Left ventricle myocardium inferior (tissue), 1 donor: ENCODE measurements at regions not wholly inside any gene's neighbourhood (a gene's known extent, or its start where the extent isn't known, plus 50 kb on each side); places are given as distances from the start of the nearest gene placed in this dataset.

Experiments used
- DNase-seq: peaks from one replicate; pipeline ENCODE4 v3.0.0-alpha.2; 2020
- H3K27ac ChIP-seq: fragments of 200-600 bp; replicated peaks from 2 replicates; pipeline ENCODE4 v1.8.0; 2021
- H3K27me3 ChIP-seq: fragments of 200-600 bp; 2 replicates; pipeline ENCODE4 v1.8.0; 2021; ENCODE audit warnings: low read depth
- H3K36me3 ChIP-seq: fragments of 200-600 bp; 2 replicates; pipeline ENCODE4 v1.8.0; 2021
- H3K4me1 ChIP-seq: fragments of 200-600 bp; 2 replicates; pipeline ENCODE4 v1.8.0; 2021
- H3K4me3 ChIP-seq: fragments of 200-600 bp; 2 replicates; pipeline ENCODE4 v1.8.0; 2021; ENCODE audit warnings: mild to moderate bottlenecking, moderate library complexity
- H3K9me3 ChIP-seq: fragments of 200-600 bp; replicated peaks from 2 replicates; pipeline ENCODE4 v1.8.0; 2021
- CTCF ChIP-seq: fragments of 200-600 bp; IDR thresholded peaks from 2 replicates; pipeline ENCODE4 v1.8.0; 2021; ENCODE audit warnings: antibody characterized with exemption, mild to moderate bottlenecking, borderline replicate concordance
- intact Hi-C: fragments of 100-400 bp; cut with micrococcal nuclease; formaldehyde crosslinking; loops from one replicate; pipeline ENCODE4 v1.11.0; 2022
- donor health status: DM: no; HTN: yes; CAD: no; lungs with severe emphysema.

- no peak for TF ChIP-seq CTCF
- Histone ChIP-seq H3K4me3 (no peak overlapping the region), H3K4me1 (no peaks in the 10 kb centered on the region), H3K9me3 (peaks cover 35% of the 10 kb centered on the region), H3K27me3 (peaks cover 8% of the 10 kb centered on the region), H3K36me3 (no peaks in the 10 kb centered on the region), H3K27ac (no peak overlapping the region)
- intact Hi-C loops = no loop called here
- DNase-seq = no peak
Measured at GRCh38 chr18:78849046-78849445, 130.6 kb upstream of the SALL3 start.

GRCh38 chr18:78849458-78849857, 130.2 kb upstream of the SALL3 start:
- H3K4me3 ChIP-seq = no peak overlapping the region
- H3K4me1 ChIP-seq = no peaks in the 10 kb centered on the region
- no peak for TF ChIP-seq CTCF
- peaks cover 9% of the 10 kb centered on the region for H3K27me3 ChIP-seq
- H3K36me3 ChIP-seq = no peaks in the 10 kb centered on the region
- peaks cover 31% of the 10 kb centered on the region for H3K9me3 ChIP-seq
- no peak for DNase-seq
- intact Hi-C loops = no loop called here
- H3K27ac ChIP-seq = no peak overlapping the region

- H3K27me3 ChIP-seq = peaks cover 24% of the 10 kb centered on the region
- no peak for DNase-seq
- no peak for TF ChIP-seq CTCF
- no peaks in the 10 kb centered on the region for H3K4me1 ChIP-seq
- H3K36me3 ChIP-seq = no peaks in the 10 kb centered on the region
- intact Hi-C loops = no loop called here
- H3K4me3 ChIP-seq = no peak overlapping the region
- peaks cover 19% of the 10 kb centered on the region for H3K9me3 ChIP-seq
- no peak overlapping the region for H3K27ac ChIP-seq
Measured at GRCh38 chr18:78853341-78853740, 126.3 kb upstream of the SALL3 start.

GRCh38 chr18:78855188-78855587, 124.4 kb upstream of the SALL3 start:
- H3K36me3 ChIP-seq = no peaks in the 10 kb centered on the region
- H3K27ac ChIP-seq = no peak overlapping the region
- intact Hi-C loops = no loop called here
- no peak for TF ChIP-seq CTCF
- no peak for DNase-seq
- no peaks in the 10 kb centered on the region for H3K4me1 ChIP-seq
- peaks cover 19% of the 10 kb centered on the region for H3K9me3 ChIP-seq
- peaks cover 37% of the 10 kb centered on the region for H3K27me3 ChIP-seq
- no peak overlapping the region for H3K4me3 ChIP-seq

- no peak for DNase-seq
- H3K36me3 ChIP-seq = no peaks in the 10 kb centered on the region
- no peaks in the 10 kb centered on the region for H3K4me1 ChIP-seq
- no peak overlapping the region for H3K27ac ChIP-seq
- peaks cover 7% of the 10 kb centered on the region for H3K9me3 ChIP-seq
- no peak overlapping the region for H3K4me3 ChIP-seq
- peaks cover 53% of the 10 kb centered on the region for H3K27me3 ChIP-seq
- TF ChIP-seq CTCF = no peak
- intact Hi-C loops = no loop called here
Measured at GRCh38 chr18:78856569-78857313, 122.9 kb upstream of the SALL3 start.
